GM12892 (cell line): ENCODE measurements at regions not wholly inside any gene's neighbourhood (a gene's known extent, or its start where the extent isn't known, plus 50 kb on each side); places are given as distances from the start of the nearest gene placed in this dataset.
A peak's percentile ranks its signal among the peaks of the same experiment; 100 is the strongest.

Experiments used
- DNase-seq: peaks from one replicate; pipeline ENCODE4 v3.0.0; 2011; ENCODE audit not compliant: insufficient read length
- FAIRE-seq: peaks from 2 replicates; lab custom pipeline; 2011; peaks lifted over from hg19 to GRCh38; lab: Jason Lieb, UNC
- POLR2A ChIP-seq: IDR thresholded peaks from 2 replicates; pipeline ENCODE4 v1.6.1; 2011; ENCODE audit warnings: low read depth, low read length, control low read depth
- POLR2AphosphoS5 ChIP-seq: IDR thresholded peaks from 2 replicates; pipeline ENCODE4 v1.6.1; 2011; ENCODE audit warnings: low read depth, low read length, control low read depth
- TAF1 ChIP-seq: IDR thresholded peaks from 2 replicates; pipeline ENCODE4 v1.6.1; 2011; ENCODE audit warnings: low read depth, mild to moderate bottlenecking, control low read depth, low read length, borderline replicate concordance

DNA sequence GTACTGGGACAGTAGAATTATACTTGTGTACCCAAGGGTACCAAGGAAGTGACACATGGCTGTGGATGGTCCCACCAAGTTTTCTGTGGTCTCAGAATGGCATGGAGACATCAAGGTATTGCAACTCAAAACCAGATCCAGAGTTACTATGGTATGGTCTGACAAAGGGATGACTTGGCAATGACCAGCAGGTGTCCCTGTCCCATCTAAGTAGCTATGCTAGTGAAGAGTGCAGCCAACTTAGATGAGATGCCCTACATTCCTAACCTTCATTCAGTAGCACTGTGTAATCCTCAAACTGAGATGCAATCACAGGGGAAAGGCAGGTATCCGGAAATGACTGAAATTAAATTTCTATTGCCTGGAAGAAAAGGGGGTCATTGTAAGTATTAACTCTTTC, 188.7 kb upstream of the TMEM260 start:
- TF ChIP-seq POLR2AphosphoS5 (no peak), POLR2A (no peak), TAF1 (no peak)
- DNase-seq: no peak
- FAIRE-seq: no peak

DNA sequence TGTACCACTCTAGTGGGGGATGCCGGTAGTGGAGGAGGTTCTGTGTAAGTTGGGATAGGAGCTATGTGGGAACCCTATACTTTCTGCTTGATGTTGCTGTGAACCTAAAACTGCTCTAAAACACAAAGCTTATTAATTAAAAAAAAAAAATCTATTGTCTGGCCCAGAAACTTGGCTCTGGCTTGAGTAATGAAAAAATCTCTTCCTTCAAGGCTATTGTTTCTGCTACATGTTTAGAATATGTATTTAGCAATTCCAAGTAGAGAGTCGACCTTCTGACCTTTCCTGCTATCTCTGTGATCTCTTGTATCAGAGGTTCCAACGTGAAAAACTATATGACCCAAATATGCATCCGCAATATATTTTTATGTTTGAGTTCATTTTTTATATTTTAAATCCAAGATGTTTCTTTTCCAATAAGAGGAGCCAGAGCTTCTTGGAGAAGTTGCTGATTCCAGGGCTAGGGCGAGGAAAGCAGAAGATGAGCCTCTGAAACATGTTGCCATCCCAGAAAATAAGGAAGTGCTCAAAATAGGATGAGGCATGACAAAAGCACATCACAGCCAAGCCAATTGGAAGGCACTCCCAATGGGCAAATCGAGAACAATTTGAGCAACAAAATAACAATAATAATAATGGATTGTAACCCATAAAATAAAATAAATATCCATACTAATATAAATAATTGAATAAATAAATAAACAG, 184.6 kb upstream of the TMEM260 start:
- no peak for FAIRE-seq
- no peak for DNase-seq
- TF ChIP-seq TAF1: no peak
- TF ChIP-seq POLR2AphosphoS5: no peak
- no peak for TF ChIP-seq POLR2A

DNA sequence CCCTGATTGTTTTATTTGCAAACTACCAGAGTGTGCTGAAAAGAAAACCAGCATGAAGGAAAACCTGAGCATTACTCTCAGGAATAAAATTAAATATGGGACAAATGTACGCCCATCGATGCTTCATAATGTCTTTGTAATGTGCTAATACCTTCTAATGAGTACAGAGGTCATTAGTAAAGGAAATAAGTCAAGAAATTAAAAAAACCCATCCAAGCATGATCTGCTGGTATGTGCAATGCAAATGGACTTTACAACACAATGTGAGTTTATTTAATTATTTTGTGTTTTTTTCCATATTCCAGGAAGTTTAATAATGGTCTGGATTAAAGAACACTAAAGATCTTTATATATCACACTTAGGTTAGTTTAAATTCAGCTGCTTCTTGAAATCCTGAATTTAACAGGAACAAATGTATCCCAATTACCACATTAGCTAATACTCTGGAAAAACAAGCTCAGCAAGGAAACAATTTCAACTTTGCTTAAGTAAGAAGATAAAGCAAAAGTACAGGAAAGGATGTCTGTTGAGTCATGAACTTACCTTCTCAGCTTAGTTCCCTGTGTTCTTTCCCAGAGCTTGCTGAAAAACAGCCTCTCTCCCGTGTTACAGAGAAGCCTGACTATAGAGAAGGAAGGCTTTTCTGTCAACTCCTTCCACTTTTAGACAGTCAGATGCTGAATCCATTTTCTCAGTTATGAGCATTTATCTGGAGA, 179.3 kb upstream of the TMEM260 start:
- DNase-seq (no peak), FAIRE-seq (no peak)
- TF ChIP-seq POLR2A (no peak), TAF1 (no peak), POLR2AphosphoS5 (no peak)

DNA sequence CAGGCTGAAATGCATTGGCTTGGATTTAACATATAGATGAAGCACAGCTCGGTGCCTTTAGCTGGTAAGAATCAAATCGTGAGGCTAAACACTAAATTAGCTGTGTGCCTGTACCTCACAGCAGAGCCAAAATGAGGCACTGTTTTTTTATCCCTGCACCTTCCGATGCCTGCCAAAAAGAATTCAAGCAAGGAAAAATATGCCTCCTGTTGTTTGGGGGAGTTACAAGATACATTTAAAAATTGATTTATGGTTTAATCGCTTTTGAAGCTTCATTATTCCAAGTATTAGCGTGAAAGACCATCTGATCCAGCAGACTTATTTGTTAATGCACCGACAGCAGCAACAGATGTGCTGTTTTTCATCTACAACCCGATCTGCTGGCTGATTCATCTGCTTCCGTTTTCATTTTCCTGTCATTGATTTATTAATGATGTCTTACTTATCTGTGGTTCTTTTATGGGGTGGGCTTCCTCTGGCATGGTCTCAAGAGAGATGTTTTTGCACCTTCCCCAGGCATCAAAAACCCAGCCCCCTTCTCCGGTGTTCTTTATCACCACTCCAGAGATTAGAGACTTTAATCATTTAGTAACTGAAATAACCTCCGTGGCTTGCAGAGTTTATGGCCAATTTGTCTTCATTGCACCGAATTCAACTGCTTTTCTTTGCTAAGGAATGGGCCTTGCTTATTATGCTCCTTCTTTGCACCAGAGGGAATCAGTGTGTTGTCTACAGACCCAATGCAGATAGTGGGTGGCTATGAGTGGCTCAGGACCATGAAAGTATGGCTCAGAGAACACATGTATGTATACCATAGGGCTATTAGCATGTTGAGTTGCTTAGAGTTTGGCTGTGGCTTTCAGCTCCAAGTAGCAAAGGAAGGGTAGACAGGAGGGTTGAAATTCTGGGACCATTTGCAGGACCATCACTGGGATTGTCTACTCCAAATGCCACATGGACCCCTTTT, 166.8 kb upstream of the TMEM260 start:
- DNase-seq (no peak), FAIRE-seq (peak; percentile 30)
- TF ChIP-seq POLR2A: no peak
- TF ChIP-seq POLR2AphosphoS5: no peak
- no peak for TF ChIP-seq TAF1

DNA sequence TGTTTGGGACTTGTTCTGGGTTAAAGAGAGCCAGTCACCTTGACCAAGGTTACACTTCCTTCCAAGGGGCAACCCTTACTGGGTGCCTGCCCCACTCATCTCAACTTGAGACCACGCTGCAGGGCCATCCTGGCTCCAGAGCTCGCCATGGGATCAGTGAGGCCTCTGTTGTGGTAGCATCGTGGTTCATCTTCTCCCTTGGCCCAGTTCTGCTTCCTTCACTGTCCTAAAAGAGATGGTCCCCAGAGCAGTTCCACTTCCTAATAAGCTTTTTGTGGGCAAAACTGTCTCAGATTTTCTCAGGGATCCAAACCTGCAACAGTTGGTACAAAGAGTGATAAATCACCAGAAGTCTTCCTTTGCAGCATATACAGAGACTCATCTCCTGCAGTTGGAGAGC, 165.9 kb upstream of the TMEM260 start:
- FAIRE-seq (no peak), DNase-seq (no peak)
- TF ChIP-seq TAF1: no peak
- TF ChIP-seq POLR2AphosphoS5: no peak
- TF ChIP-seq POLR2A: no peak

DNA sequence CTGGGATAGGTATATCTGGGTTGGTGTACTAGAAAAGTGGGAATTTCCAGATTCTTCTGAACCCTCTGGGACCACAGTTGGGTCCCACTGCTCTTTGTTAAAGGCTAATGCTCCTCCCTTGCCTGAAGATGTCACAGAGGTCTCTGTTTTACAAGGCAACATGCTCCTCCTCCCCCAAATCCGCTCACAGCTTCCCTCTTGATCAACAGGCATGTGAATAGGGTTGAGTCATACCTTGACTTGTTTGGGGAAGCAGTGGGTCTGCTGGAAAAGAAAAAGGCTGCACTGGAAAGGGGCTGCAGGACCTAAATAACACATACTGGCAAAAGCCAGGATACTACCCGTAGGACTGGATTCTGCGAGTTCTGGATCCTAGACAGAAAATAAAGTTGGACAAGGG, 165.4 kb upstream of the TMEM260 start:
- DNase-seq (no peak), FAIRE-seq (no peak)
- TF ChIP-seq POLR2A (no peak), TAF1 (no peak), POLR2AphosphoS5 (no peak)

DNA sequence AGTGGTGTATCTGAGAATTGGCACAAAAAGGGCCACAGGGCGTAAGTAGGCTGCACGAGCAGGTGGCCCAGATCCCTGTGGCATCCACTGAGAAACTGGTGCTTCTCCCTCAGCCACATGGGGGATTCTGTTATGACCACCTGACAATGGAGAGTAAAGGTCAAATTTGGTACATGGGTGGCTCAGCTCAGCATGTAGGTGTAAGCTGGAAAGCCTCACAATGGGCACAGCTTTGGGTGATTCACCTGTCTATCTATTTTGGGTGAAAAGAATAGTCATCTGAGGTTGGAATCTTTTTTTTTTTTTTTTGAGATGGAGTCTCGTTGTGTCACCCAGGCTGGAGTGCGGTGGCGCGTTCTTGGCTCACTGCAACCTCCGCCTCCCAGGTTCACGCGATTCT, 163.4 kb upstream of the TMEM260 start:
- FAIRE-seq (no peak), DNase-seq (no peak)
- TF ChIP-seq POLR2A: no peak
- TF ChIP-seq TAF1: no peak
- no peak for TF ChIP-seq POLR2AphosphoS5

DNA sequence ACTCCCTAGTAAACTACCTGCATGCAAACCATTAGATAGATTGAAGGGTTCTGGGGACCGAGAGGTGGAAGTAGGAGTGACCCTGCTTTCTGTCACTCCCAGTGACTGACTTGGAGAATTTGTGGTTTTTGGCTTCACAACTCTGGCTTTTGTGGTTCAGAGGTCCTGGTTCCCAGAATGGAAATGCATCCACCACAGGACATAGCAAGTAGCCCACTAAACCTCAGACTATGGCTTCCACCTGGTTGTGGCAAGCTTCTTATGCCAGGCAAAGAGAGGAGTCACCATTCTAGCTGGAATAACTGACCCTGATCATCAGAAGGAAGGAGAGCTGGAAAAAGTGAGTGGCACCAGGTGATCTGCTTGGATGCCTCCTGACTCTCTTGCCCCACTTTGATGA, 162.4 kb upstream of the TMEM260 start:
- TF ChIP-seq TAF1 (no peak), POLR2AphosphoS5 (no peak), POLR2A (no peak)
- no peak for FAIRE-seq
- no peak for DNase-seq

DNA sequence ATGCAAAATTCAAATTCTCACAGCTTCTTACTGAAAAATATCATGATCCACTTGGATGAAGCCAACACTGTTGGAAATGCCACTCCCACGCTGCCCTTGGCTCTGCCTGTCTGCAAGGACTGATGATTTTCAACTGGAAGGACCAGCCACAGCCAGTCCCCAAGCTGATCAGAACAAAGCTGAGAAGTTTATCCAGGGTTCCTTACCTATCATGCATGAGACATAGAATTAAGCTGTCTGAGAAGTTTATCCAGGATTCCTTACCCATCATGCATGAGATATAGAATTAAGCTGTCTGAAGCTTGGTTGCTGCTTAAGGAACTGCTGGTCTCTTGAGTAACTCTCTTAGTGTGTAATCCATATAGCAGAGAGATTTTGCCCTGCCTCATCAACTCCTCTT, 159.8 kb upstream of the TMEM260 start:
- TF ChIP-seq POLR2AphosphoS5 (no peak), TAF1 (no peak)
- FAIRE-seq (no peak), DNase-seq (no peak)

DNA sequence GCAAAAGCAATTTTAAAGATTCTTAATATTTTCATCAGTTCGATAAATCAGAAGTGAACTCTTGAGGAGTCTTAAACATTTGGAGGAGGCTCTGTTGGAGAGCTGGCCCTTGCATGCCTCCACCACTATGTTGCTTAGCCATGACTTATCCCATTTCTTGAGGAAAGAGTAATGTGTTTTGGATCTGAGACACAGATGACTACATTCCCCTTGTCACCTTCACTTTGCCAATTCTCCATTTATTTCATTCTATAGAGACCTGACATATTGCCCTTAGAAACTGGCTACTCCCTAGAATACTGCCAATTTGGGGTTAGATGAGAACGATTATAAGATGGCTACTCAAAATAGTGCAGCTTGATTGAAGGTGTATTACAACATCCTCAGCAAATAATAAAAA, 157.4 kb upstream of the TMEM260 start:
- no peak for TF ChIP-seq TAF1
- TF ChIP-seq POLR2A: no peak
- no peak for TF ChIP-seq POLR2AphosphoS5
- no peak for DNase-seq
- no peak for FAIRE-seq

DNA sequence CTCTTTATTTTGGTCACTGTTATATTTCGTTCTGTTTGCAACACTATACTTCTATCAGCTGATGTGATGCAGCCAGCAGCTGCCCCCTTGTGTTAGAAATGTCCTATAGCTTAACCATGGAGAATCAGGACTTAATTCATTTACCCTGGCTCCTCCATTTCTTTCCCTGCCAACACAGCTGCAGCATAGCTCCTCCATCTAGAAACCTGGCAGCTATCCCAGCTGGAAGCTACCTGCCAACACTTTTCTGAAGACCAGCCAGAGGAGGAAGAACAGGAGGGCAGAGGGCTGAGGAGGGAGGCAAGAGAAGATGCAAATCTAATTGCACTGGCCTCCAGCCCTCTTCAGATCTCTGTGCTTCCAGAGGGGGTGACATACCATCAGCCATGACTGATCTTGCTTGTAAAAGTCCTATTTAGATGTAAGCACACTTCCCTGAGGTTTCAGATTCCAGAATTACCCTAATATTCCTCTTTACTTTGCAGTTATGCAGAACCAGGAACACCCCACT, 156.8 kb upstream of the TMEM260 start:
- FAIRE-seq: no peak
- no peak for TF ChIP-seq TAF1
- no peak for TF ChIP-seq POLR2A
- no peak for TF ChIP-seq POLR2AphosphoS5
- DNase-seq: no peak
